GM12872 (cell line): ENCODE measurements at regions not wholly inside any gene's neighbourhood (a gene's known extent, or its start where the extent isn't known, plus 50 kb on each side); places are given as distances from the start of the nearest gene placed in this dataset.

Source experiments
- CTCF ChIP-seq: IDR thresholded peaks from 3 replicates; pipeline ENCODE4 v1.5.1; 2011; ENCODE audit warnings: low read depth, mild to moderate bottlenecking, low read length, moderate library complexity; ENCODE audit not compliant: insufficient read depth

GRCh38 chr3:193754719-193755118, 161.7 kb downstream of the OPA1 start:
- TF ChIP-seq CTCF = no peak

GRCh38 chr3:193756536-193756935, 163.5 kb downstream of the OPA1 start:
- no peak for TF ChIP-seq CTCF

DNA sequence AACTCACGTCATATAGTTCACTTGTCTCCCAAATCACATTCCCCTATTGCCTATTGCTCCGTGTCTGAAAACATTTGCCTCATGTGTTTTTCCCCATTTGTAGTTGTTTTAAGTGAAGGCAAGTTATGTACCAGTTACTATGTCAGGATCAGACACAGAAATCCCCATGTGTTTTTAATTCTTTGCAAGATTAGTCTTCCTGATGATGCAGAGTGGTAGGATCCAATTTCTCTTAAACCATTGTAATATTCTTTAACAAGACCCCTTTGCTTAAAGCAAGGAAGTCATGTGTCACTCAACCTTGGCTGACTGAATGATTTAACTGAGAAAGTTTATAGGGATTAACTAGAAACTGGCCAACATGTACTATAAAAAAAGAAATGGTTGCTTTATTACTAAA, 164.4 kb downstream of the OPA1 start:
- no peak for TF ChIP-seq CTCF

- TF ChIP-seq CTCF = no peak
Measured at GRCh38 chr3:193761969-193762368, 169.0 kb downstream of the OPA1 start.

- TF ChIP-seq CTCF = no peak
Measured at GRCh38 chr3:193762657-193763056, 169.6 kb downstream of the OPA1 start.

DNA sequence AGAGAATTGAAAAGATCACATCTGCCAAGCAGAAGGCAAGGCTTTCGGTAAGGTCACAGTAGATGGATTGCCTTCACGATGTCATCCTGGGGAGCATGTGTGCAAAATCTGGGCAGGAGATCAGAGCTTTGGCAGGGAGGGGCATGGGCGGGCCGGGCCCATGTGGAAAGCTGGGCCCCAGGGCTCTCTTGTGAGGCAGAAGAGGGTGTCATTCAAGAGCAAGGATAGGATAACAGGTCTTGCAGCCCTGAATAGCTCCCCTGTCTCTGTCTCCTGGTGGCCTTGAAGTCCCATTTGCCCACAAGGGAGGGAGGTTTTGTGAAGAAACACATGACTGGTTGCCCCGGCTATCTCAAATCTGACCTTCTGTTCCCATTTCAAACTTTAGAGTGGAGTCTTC, 172.0 kb downstream of the OPA1 start:
- TF ChIP-seq CTCF = no peak

- no peak for TF ChIP-seq CTCF
Measured at GRCh38 chr3:193767353-193768069, 174.5 kb downstream of the OPA1 start.

GRCh38 chr3:193768070-193768394, 175.0 kb downstream of the OPA1 start:
- no peak for TF ChIP-seq CTCF
